ENCODE measurements at regions not wholly inside any gene's neighbourhood (a gene's known extent, or its start where the extent isn't known, plus 50 kb on each side); places are given as distances from the start of the nearest gene placed in this dataset.

GRCh38 chr22:22430111-22430820 lies 78.3 kb downstream of the ZNF280B start:
- H3K36me3 ChIP-seq (ENCODE audit: control insufficient read depth, insufficient read depth, low read length) = no peaks in the 10 kb centered on the region
- WGBS (ENCODE audit: insufficient coverage, low coverage, missing lambda C conversion rate) = 2% methylated on average over 4 of the region's 4 CpGs
- H4K20me1 ChIP-seq (replicated peaks; ENCODE audit: control insufficient read depth, insufficient read depth, low read length) = peaks cover 31% of the 10 kb centered on the region
- H3K4me3 ChIP-seq = no peak overlapping the region
- BruUV-seq (replicated peaks) = no TSS peak
- no peak overlapping the region for H3K27ac ChIP-seq (ENCODE audit: extremely low read depth, low read depth, low read length)
- CTCF ChIA-PET (ENCODE audit: low intra/inter-chr PET ratio) = interaction anchor here (0.8 to 3.7 kb wide), 10 partner anchors 34 to 529 kb away, joined by 3 to 21 read pairs (median 7); no protein-coding TSS in a partner anchor
- ATAC-seq = no peak
- no peaks in the 10 kb centered on the region for H3K9me3 ChIP-seq (replicated peaks; ENCODE audit: control insufficient read depth, insufficient read depth, low read depth, low read length)
- peaks cover 2% of the 10 kb centered on the region for H3K9me1 ChIP-seq (ENCODE audit: control insufficient read depth, insufficient read depth, low read length)
- H3K9ac ChIP-seq (ENCODE audit: insufficient read depth in 1 of 2, low read depth in 2 of 2, low read length in 2 of 2) = no peak overlapping the region
- in situ Hi-C loops (cut with MboI) (no loop called here), intact Hi-C loops (cut with micrococcal nuclease) (loop anchor here (2.0 to 5.0 kb wide), 2 partner anchors 73 to 527 kb away; no protein-coding TSS in a partner anchor)
- no peak overlapping the region for H3K4me2 ChIP-seq (ENCODE audit: insufficient read depth, low read length)
- no peak overlapping the region for H2AFZ ChIP-seq (ENCODE audit: low read depth, low read length)
- no peak for DNase-seq (ENCODE audit: extremely low read depth in 1 of 4, low spot score in 3 of 4)
- peaks cover 26 to 40% of the 10 kb centered on the region in 2 experiments for H3K27me3 ChIP-seq (ENCODE audit: control insufficient read depth in 2 of 2, insufficient read depth in 2 of 2, low read length in 2 of 2)
- POLR2A ChIA-PET = interaction anchor here (0.6 to 2.5 kb wide), 14 partner anchors 9 to 688 kb away, joined by 3 to 18 read pairs (median 3); no protein-coding TSS in a partner anchor
- H3K4me1 ChIP-seq (replicated peaks in 1 of 2; ENCODE audit: control insufficient read depth in 2 of 2, insufficient read depth in 2 of 2, low read length in 2 of 2) = no peaks in the 10 kb centered on the region
- no peak for FAIRE-seq
- 0 out of 2 replicates have a peak, but pooled peaks have one; percentile 45 for TF ChIP-seq KLF1 (tag; IDR thresholded peaks at IDR 0.05)
- no peak for TF ChIP-seq ZKSCAN8 (CRISPR knock-in tag; IDR thresholded peaks at IDR 0.05)
- no peak for TF ChIP-seq CTBP1 (IDR thresholded peaks at IDR 0.05; ENCODE audit: borderline replicate concordance)
- TF ChIP-seq NR1H2 (CRISPR knock-in tag; IDR thresholded peaks at IDR 0.05) = no peak
- no peak for TF ChIP-seq ZNF384 (IDR thresholded peaks at IDR 0.05; ENCODE audit: low read depth, low read length)
- no peak for TF ChIP-seq PTBP1 (IDR thresholded peaks at IDR 0.05; ENCODE audit: low read depth, low read length)
- TF ChIP-seq E2F4 (CRISPR knock-in tag; IDR thresholded peaks at IDR 0.05; ENCODE audit: low read depth) = peak; percentile 59; the same call in 1 of the 2 replicates
- TF ChIP-seq L3MBTL2 (IDR thresholded peaks at IDR 0.05) = no peak
- 0 out of 2 replicates have a peak, but pooled peaks have one; percentile 18 for TF ChIP-seq ZNF764 (CRISPR knock-in tag; IDR thresholded peaks at IDR 0.05; ENCODE audit: low read depth)
- no peak for TF ChIP-seq SAFB (IDR thresholded peaks at IDR 0.05; ENCODE audit: borderline replicate concordance, low read depth, low read length)
- no peak for TF ChIP-seq ZNF354B (CRISPR knock-in tag; IDR thresholded peaks at IDR 0.05)
- TF ChIP-seq RERE (CRISPR knock-in tag; IDR thresholded peaks at IDR 0.05; ENCODE audit: borderline replicate concordance) = no peak
- TF ChIP-seq BRF1 (IDR thresholded peaks at IDR 0.05; ENCODE audit: borderline replicate concordance, extremely low read depth, insufficient read length) = no peak
- no peak for TF ChIP-seq ZBTB34 (CRISPR knock-in tag; IDR thresholded peaks at IDR 0.05)
- H3K79me2 ChIP-seq (ENCODE audit: control insufficient read depth, insufficient read depth, low read length) = no peaks in the 10 kb centered on the region
